GM21529 (cell line): ENCODE measurements at regions not wholly inside any gene's neighbourhood (a gene's known extent, or its start where the extent isn't known, plus 50 kb on each side); places are given as distances from the start of the nearest gene placed in this dataset.

ENCODE experiments used
- ATAC-seq: cut with Tn5 transposase; IDR thresholded peaks from one replicate; pipeline ENCODE4 v1.9.1; 2021; ENCODE audit not compliant: unreplicated experiment

- no peak for ATAC-seq
These were observed 72.0 kb upstream of the CD96 start for GRCh38 chr3:111470032-111470431.

GRCh38 chr3:111471831-111472230 is 70.2 kb upstream of the CD96 start:
- ATAC-seq = no peak

DNA sequence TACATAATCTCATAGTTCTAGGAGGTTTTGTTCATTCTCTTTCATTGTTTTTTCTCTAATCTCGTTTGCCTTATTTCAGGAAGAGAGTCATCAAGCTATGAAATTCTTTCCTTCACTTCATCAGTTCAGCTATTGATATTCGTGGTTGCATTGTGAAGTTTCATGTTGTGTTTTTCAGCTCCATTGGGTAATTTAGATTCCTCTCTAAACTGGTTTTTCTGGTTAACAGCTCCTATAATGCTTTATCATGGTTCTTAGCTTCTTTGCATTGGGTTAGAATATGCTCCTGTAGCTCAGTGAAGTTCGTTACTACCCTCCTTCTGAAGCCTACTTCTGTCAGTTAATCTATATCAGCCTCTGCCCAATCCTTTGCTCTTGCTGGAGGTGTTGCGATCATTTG is 69.4 kb upstream of the CD96 start:
- no peak for ATAC-seq

DNA sequence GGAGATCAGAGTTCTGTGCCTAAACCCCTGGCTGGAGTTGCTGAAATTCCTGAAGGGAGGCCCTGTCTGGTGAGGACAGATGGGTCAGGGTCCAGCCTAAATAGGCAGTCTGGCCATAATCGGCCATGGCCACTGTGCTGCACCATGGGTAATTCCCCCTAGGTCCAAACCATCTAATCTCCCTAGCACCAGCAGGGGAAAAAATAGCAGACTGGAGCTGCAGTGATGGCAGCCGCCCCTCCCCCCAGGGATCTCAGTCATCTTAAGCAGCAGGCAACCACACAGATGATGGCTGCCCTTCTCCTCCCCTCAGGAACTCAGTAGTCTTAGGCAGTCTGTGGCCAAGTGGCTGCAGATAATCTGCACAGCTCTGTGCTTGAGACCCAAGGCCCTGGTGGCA is 68.4 kb upstream of the CD96 start:
- ATAC-seq = no peak

DNA sequence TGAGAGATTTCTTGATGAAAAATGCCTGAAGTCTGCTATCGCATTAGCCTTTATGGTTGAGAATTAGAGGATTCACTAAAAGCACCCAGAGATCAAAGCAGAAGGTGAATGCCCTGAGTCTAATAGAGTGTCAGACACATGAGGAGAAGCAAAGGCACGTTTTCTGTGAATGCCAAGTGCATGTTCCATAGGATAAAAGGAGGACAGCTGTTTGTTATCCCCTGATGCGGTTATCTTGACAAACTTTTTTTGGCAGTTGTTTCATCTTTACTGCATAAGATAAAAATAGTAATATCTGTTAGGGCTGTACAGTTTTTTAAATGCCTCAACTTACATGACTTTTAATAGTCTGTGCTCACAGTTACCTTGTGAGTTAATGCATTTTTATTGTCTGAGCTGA is 65.3 kb upstream of the CD96 start:
- no peak for ATAC-seq

GRCh38 chr3:111480091-111480490 is 61.9 kb upstream of the CD96 start:
- no peak for ATAC-seq

DNA sequence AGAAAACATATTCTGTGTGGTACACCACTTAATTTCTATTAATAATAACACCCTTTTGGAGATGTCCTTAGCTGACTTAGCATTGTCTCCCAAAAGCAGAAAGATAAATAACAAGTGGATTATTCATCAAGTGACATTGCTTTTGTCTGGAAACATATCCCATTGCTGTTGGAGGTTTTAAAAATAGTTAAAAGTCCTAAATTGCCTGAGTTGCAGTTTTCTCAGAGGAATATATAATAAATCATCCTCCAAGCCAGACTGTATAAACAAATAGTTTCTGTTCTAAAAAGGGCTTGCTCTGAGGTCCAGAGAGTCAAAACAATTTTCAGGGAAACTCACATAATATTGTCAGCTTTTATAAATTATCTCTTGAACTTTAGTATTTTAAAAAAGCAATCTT is 60.4 kb upstream of the CD96 start:
- no peak for ATAC-seq

DNA sequence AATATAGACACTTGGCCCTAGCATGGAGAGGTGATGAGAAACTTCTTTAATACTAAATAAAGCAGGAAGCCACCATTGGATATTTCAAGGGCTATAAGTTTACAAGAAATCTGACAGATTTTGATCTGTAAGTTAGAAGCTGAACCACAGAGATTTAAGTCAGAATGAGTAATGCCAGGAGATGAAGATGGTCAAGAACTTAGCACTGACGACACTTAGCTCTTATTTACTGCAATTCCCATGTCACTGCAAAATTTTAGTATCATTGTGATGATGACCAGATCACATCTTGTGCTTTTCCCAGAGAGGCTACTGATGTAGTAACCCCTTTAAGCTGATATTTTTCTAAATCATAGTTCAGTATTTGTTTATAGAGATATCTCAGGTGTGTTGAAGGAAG is 59.4 kb upstream of the CD96 start:
- ATAC-seq = no peak

DNA sequence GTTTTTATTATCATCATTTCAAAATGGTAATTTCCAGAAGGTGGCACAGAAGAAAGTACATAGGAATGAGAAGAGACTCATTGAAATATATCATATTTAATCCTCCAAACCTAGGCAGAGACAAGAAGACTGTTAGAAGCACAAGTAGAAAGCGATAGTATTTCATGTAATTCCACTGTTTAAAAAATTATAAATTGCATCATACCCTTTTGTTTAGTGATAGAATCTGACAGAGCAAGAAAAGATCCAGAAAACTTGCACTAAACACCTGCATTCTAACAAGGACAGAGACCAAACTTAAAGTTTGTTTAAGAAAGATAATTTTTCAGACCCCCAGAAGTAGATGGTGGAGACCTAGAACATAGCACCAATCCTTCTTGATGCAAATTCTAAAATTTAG is 56.9 kb upstream of the CD96 start:
- no peak for ATAC-seq
